Skeletal muscle tissue (tissue), 3 donors: ENCODE measurements at regions not wholly inside any gene's neighbourhood (a gene's known extent, or its start where the extent isn't known, plus 50 kb on each side); places are given as distances from the start of the nearest gene placed in this dataset.

Experiments used
- H3K27ac ChIP-seq: one replicate; pipeline ENCODE4 v1.7.0; 2013; ENCODE audit warnings: mild to moderate bottlenecking, low read depth, low read length, inconsistent platforms
- H3K27me3 ChIP-seq, 3 donors: one replicate each; pipeline ENCODE4 v1.7.0; 2013; ENCODE audit warnings: low read length in 3 of 3; ENCODE audit not compliant: control insufficient read depth in 3 of 3, insufficient read depth in 3 of 3
- H3K36me3 ChIP-seq, 3 donors: one replicate each; pipeline ENCODE4 v1.7.0; 2013; ENCODE audit warnings: low read length in 3 of 3; ENCODE audit not compliant: control insufficient read depth in 3 of 3, insufficient read depth in 3 of 3
- H3K4me1 ChIP-seq, 3 donors: one replicate each; pipeline ENCODE4 v1.7.0; 2013; ENCODE audit warnings: low read length in 3 of 3, mild to moderate bottlenecking in 3 of 3; ENCODE audit not compliant: control insufficient read depth in 3 of 3, insufficient read depth in 3 of 3
- H3K4me3 ChIP-seq, 3 donors: one replicate each; pipeline ENCODE4 v1.7.0; 2013; ENCODE audit warnings: low read length in 3 of 3
- H3K9ac ChIP-seq, 3 donors: one replicate each; pipeline ENCODE4 v1.7.0; 2013; ENCODE audit warnings: low read length in 3 of 3, mild to moderate bottlenecking in 3 of 3, moderate library complexity in 2 of 3, low read depth in 1 of 3
- H3K9me3 ChIP-seq, 3 donors: one replicate each; pipeline ENCODE4 v1.7.0; 2013; ENCODE audit warnings: low read length in 3 of 3; ENCODE audit not compliant: control insufficient read depth in 3 of 3
- donor health status: Osteomylitis.

- no peak overlapping the region for H3K27ac ChIP-seq
- H3K4me3 ChIP-seq: no peak overlapping the region
- no peaks in the 10 kb centered on the region for H3K27me3 ChIP-seq
- no peaks in the 10 kb centered on the region for H3K36me3 ChIP-seq
- H3K9ac ChIP-seq: no peak overlapping the region
- H3K9me3 ChIP-seq: no peaks in the 10 kb centered on the region
- H3K4me1 ChIP-seq: no peaks in the 10 kb centered on the region
Measured at GRCh38 chr6:140636271-140636907, 1261.9 kb upstream of the CITED2 start.

DNA sequence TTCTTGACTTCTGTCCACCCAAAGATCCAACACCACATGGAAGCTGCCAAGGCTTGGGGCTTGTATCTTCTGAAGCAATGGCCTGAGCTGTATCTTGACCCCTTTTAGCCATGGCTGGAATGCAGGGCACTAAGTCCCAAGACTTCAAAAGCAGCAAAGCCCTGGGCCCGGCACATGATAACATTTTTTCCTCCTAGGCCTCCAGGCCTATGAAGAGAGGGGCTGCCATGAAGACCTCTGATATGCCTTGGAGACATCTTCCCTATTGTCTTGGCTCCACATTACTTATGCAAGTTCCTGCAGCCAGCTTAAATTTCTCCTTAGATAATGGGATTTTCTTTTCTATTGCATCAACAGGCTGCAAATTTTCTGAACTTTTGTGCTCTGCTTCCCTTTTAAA is 1252.6 kb upstream of the CITED2 start:
- H3K9ac ChIP-seq: no peak overlapping the region
- no peaks in the 10 kb centered on the region for H3K4me1 ChIP-seq
- H3K4me3 ChIP-seq: no peak overlapping the region
- no peak overlapping the region for H3K27ac ChIP-seq
- H3K27me3 ChIP-seq: no peaks in the 10 kb centered on the region
- no peaks in the 10 kb centered on the region for H3K36me3 ChIP-seq
- H3K9me3 ChIP-seq: peaks cover 0 to 9% (median 3%) of the 10 kb centered on the region in 3 donors

- Histone ChIP-seq H3K36me3 (no peaks in the 10 kb centered on the region), H3K9me3 (peaks cover 0 to 9% (median 3%) of the 10 kb centered on the region in 3 donors), H3K4me3 (no peak overlapping the region), H3K27ac (no peak overlapping the region), H3K27me3 (no peaks in the 10 kb centered on the region), H3K9ac (no peak overlapping the region), H3K4me1 (no peaks in the 10 kb centered on the region)
Measured at GRCh38 chr6:140623498-140623897, 1249.0 kb upstream of the CITED2 start.

- H3K4me1 ChIP-seq: no peaks in the 10 kb centered on the region
- H3K27ac ChIP-seq: no peak overlapping the region
- H3K9ac ChIP-seq: no peak overlapping the region
- H3K27me3 ChIP-seq: no peaks in the 10 kb centered on the region
- H3K9me3 ChIP-seq: no peaks in the 10 kb centered on the region
- no peaks in the 10 kb centered on the region for H3K36me3 ChIP-seq
- no peak overlapping the region for H3K4me3 ChIP-seq
Measured at GRCh38 chr6:140620496-140620895, 1246.0 kb upstream of the CITED2 start.

DNA sequence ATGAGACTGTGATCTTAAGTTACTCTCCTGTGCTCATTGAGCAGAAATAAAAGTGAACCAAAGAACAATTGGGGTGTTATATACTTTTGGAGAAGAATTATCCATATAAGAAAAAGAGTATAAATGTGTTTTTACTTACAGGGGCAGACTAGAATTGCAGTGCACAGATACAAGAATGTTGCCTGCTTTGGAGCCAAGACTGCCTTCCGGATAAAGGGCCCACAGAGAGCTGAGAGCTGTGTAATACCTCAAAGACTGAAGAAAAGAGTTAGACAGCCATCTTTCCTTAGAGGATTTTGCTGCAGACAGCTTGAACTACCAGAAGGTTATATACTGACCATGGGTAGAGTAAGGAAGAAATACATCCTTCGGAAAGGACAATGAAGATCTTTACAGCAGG is 1235.5 kb upstream of the CITED2 start:
- H3K27me3 ChIP-seq: no peaks in the 10 kb centered on the region
- H3K9ac ChIP-seq: peak overlapping the region in 1 of 3 donors; percentile 34
- no peak overlapping the region for H3K27ac ChIP-seq
- no peaks in the 10 kb centered on the region for H3K36me3 ChIP-seq
- no peaks in the 10 kb centered on the region for H3K9me3 ChIP-seq
- no peak overlapping the region for H3K4me3 ChIP-seq
- H3K4me1 ChIP-seq: no peaks in the 10 kb centered on the region

DNA sequence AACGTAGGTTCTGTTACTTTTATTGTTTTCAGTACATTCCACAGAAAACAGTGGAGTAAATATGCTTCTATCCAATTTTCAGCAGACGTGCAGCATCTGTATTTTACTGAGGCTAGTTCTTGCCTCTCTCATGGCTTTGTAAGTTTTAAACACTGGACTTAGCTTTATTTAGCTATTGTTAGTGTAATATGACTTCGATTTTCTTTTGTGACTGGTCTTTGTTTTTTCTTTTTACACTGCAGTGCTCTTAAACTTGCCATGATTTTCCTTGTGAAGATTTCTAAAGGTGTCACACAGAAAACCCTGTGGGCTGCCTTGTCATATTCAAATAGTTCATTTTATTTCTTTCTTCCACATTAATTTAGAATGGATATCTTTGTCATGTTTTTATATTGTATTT is 1234.9 kb upstream of the CITED2 start:
- H3K36me3 ChIP-seq: no peaks in the 10 kb centered on the region
- no peak overlapping the region for H3K4me3 ChIP-seq
- H3K27me3 ChIP-seq: no peaks in the 10 kb centered on the region
- no peak overlapping the region for H3K9ac ChIP-seq
- no peaks in the 10 kb centered on the region for H3K9me3 ChIP-seq
- no peak overlapping the region for H3K27ac ChIP-seq
- H3K4me1 ChIP-seq: no peaks in the 10 kb centered on the region

- no peak overlapping the region for H3K9ac ChIP-seq
- no peak overlapping the region for H3K27ac ChIP-seq
- no peaks in the 10 kb centered on the region for H3K9me3 ChIP-seq
- no peaks in the 10 kb centered on the region for H3K36me3 ChIP-seq
- H3K4me3 ChIP-seq: no peak overlapping the region
- no peaks in the 10 kb centered on the region for H3K4me1 ChIP-seq
- H3K27me3 ChIP-seq: no peaks in the 10 kb centered on the region
Measured at GRCh38 chr6:140604786-140605185, 1230.3 kb upstream of the CITED2 start.

DNA sequence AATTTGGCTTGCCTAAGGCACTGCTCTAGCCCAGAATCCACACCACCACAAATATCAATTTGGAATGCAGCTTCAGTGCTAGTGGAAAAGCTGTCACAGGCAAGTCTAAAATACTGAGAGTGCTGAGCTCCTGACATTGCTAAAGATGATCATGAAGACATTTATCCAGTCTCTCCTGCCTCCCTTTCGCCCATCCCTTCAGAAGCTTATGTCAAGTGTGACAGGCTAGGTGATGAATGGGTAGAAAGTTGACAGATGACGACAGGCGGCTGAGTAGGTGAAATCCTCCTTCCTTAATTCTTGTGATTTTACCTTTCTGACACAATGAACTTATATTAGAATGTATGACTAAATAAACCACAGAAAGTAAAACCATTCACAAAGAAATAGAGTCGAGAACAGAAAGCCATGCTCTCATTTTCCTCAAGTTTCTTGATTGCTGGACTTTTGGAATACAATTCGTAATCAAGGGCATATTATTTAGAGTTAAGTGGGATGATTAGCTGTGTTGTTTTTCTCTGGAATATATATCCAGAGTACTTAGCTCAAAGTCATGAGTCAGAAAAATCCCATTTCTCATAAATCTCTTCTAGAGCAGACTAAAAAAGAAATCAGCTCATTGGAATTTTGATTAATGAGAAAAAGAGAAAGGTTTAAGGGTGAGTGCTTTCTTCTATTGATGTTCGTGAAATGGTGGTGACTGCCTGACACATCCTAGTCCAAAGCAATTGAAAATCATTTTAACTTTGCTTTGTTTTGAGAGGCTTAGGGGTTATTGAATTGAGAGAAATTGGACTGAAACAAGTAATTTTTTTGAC is 1228.2 kb upstream of the CITED2 start:
- Histone ChIP-seq H3K4me1 (no peaks in the 10 kb centered on the region), H3K36me3 (no peaks in the 10 kb centered on the region), H3K9ac (no peak overlapping the region), H3K9me3 (no peaks in the 10 kb centered on the region), H3K27me3 (no peaks in the 10 kb centered on the region), H3K4me3 (no peak overlapping the region), H3K27ac (no peak overlapping the region)

DNA sequence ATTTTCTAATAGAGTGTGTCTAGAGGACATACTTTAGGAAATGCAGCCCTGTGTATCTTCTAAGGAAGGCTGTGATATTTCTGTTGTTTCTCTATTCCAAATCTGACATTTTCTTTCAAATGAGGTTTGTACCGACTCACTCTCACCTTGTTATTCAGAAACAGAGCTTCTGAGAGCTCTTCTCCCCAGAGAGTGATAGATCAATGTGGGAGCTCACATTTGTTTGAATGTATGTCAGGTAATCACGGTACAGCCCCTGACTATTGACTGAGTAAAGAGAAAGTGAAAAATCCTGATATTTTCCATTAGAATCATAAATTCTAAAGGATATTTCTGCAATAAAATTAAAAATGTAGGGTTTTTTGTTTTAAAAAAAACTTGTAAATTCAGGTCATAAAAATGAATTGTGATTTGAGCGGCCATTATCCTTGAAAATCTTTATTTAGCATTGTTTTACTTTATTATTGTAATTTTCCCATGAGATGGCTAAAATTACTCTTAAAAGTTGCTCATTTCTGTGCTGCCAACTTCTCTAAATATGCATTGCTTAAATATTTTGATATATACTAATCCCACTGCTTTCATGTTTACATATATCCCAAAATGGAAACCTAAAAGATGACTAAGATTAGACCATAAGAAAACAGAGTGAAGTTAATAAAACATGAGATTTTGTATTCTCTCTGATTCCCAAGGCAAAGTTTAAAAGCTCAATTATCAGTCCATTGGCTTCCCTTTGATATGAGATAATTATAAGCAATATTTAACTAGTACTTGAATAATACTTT is 1226.8 kb upstream of the CITED2 start:
- H3K27me3 ChIP-seq: no peaks in the 10 kb centered on the region
- no peak overlapping the region for H3K27ac ChIP-seq
- H3K9me3 ChIP-seq: no peaks in the 10 kb centered on the region
- H3K4me3 ChIP-seq: no peak overlapping the region
- H3K9ac ChIP-seq: no peak overlapping the region
- no peaks in the 10 kb centered on the region for H3K36me3 ChIP-seq
- H3K4me1 ChIP-seq: no peaks in the 10 kb centered on the region

DNA sequence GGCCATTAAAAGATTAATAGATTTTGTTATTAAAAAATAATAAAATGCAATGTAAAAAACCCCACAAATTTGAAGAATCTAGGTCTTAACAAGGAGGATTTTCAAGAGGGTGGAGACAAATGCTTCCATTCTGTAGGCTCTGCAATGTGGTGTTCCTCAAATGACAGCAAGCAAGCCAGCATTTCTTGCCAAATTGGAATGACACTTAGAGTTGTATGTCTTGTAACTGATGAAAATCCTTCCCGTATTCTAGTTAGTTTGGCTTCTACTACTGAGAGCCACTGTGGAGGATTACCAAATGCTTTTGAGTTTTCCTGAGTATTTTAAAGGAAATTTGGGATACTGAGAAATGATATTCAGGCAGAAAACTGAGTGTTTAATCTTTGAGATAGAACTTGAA is 1225.5 kb upstream of the CITED2 start:
- Histone ChIP-seq H3K27ac (no peak overlapping the region), H3K4me1 (no peaks in the 10 kb centered on the region), H3K9ac (no peak overlapping the region), H3K9me3 (no peaks in the 10 kb centered on the region), H3K36me3 (no peaks in the 10 kb centered on the region), H3K4me3 (no peak overlapping the region), H3K27me3 (no peaks in the 10 kb centered on the region)
